CD14-positive monocyte (primary cell): ENCODE measurements at regions not wholly inside any gene's neighbourhood (a gene's known extent, or its start where the extent isn't known, plus 50 kb on each side); places are given as distances from the start of the nearest gene placed in this dataset.

ENCODE experiments used
- DNase-seq, 3 donors: peaks; one replicate each; pipeline ENCODE4 v3.0.0-alpha.2; 2011 to 2022
- H2AFZ ChIP-seq: 2 replicates; pipeline ENCODE4 v1.6.0; 2012; ENCODE audit warnings: mild to moderate bottlenecking, low read depth, low read length, inconsistent platforms; ENCODE audit not compliant: insufficient read depth, poor library complexity, severe bottlenecking
- H3K27ac ChIP-seq, 2 donors: 1 replicate in 1 of 2; 2 replicates in 1 of 2; pipeline ENCODE4 v1.5.1; 2012 to 2013; ENCODE audit warnings: low read length in 2 of 2, control low read depth in 1 of 2, inconsistent platforms in 1 of 2, low read depth in 1 of 2, mild to moderate bottlenecking in 1 of 2
- H3K27me3 ChIP-seq, 2 donors: one replicate each; pipeline versions ENCODE4 v1.6.0 to v1.6.1; 2011 to 2013; ENCODE audit warnings: low read length in 2 of 2; ENCODE audit not compliant: control insufficient read depth in 2 of 2, insufficient read depth in 2 of 2
- H3K36me3 ChIP-seq, 2 donors: replicated peaks in 1 of 2; 1 replicate in 1 of 2; 2 replicates in 1 of 2; pipeline versions ENCODE4 v1.5.1 to v1.6.1; 2012 to 2013; ENCODE audit warnings: low read length in 2 of 2, control low read depth in 1 of 2, inconsistent platforms in 1 of 2, mild to moderate bottlenecking in 1 of 2; ENCODE audit not compliant: insufficient read depth in 2 of 2, control insufficient read depth in 1 of 2
- H3K4me1 ChIP-seq, 2 donors: 1 replicate in 1 of 2; 2 replicates in 1 of 2; pipeline versions ENCODE4 v1.5.1 to v1.6.1; 2012 to 2013; ENCODE audit warnings: low read length in 2 of 2, control low read depth in 1 of 2, inconsistent platforms in 1 of 2, mild to moderate bottlenecking in 1 of 2, moderate library complexity in 1 of 2; ENCODE audit not compliant: insufficient read depth in 2 of 2, control insufficient read depth in 1 of 2
- H3K4me2 ChIP-seq: replicated peaks from 2 replicates; pipeline ENCODE3; 2012; ENCODE audit warnings: low read length, moderate library complexity, mild to moderate bottlenecking; ENCODE audit not compliant: poor library complexity, severe bottlenecking; ENCODE audit errors: extremely low read depth
- H3K4me3 ChIP-seq, 3 experiments: fragments of 200-600 bp in 1 of 3; sonication (generic) in 1 of 3; replicated peaks in 1 of 3; 1 replicate in 2 of 3; 2 replicates in 1 of 3; pipeline ENCODE4 v1.5.1; 2011 to 2013; ENCODE audit warnings: low read length in 3 of 3, mild to moderate bottlenecking in 3 of 3, control low read depth in 2 of 3, low read depth in 2 of 3, inconsistent platforms in 1 of 3, moderate library complexity in 1 of 3
- H3K79me2 ChIP-seq: 2 replicates; pipeline ENCODE4 v1.6.0; 2012; ENCODE audit warnings: mild to moderate bottlenecking, control low read depth, inconsistent platforms, low read length, moderate library complexity; ENCODE audit not compliant: insufficient read depth
- H3K9ac ChIP-seq: 2 replicates; pipeline ENCODE4 v1.6.0; 2017; ENCODE audit warnings: low read length, mild to moderate bottlenecking; ENCODE audit not compliant: insufficient read depth, poor library complexity, severe bottlenecking
- H3K9me3 ChIP-seq, 2 donors: replicated peaks in 1 of 2; 1 replicate in 1 of 2; 2 replicates in 1 of 2; pipeline versions ENCODE4 v1.5.1 to v1.6.1; 2012 to 2013; ENCODE audit warnings: low read length in 2 of 2, control low read depth in 1 of 2; ENCODE audit not compliant: control insufficient read depth in 1 of 2, insufficient read depth in 1 of 2
- H4K20me1 ChIP-seq: 2 replicates; pipeline ENCODE4 v1.6.0; 2012; ENCODE audit warnings: mild to moderate bottlenecking, low read length, control low read depth, moderate library complexity; ENCODE audit not compliant: insufficient read depth
- H3K27ac Mint-ChIP-seq, 7 donors: one replicate each; pipeline ENCODE4 v1.8.0; 2020; ENCODE audit warnings: mild to moderate bottlenecking in 7 of 7, mixed read lengths in 7 of 7, moderate library complexity in 6 of 7, inconsistent platforms in 2 of 7
- H3K27me3 Mint-ChIP-seq, 3 donors: one replicate each; pipeline ENCODE4 v1.8.0; 2021 to 2022; ENCODE audit warnings: low read depth in 3 of 3, mild to moderate bottlenecking in 3 of 3, mixed read lengths in 3 of 3, moderate library complexity in 3 of 3, inconsistent platforms in 1 of 3
- H3K36me3 Mint-ChIP-seq, 2 donors: one replicate each; pipeline ENCODE4 v1.8.0; 2020; ENCODE audit warnings: mixed read lengths in 2 of 2, inconsistent platforms in 1 of 2, mild to moderate bottlenecking in 1 of 2
- H3K4me1 Mint-ChIP-seq: one replicate; pipeline ENCODE4 v1.8.0; 2020; ENCODE audit warnings: mild to moderate bottlenecking, mixed read lengths
- H3K4me3 Mint-ChIP-seq, 2 donors: one replicate each; pipeline ENCODE4 v1.8.0; 2020; ENCODE audit warnings: mild to moderate bottlenecking in 2 of 2, mixed read lengths in 2 of 2, moderate library complexity in 1 of 2
- H3K9me3 Mint-ChIP-seq, 7 donors: one replicate each; pipeline ENCODE4 v1.8.0; 2020 to 2022; ENCODE audit warnings: mixed read lengths in 7 of 7, mild to moderate bottlenecking in 6 of 7, moderate library complexity in 6 of 7, inconsistent platforms in 2 of 7
- WGBS: methylation state at CpG from one replicate; pipeline ENCODE4 v1.1.5; 2013; ENCODE audit warnings: missing lambda C conversion rate; ENCODE audit not compliant: insufficient coverage; 5-methylcytosine and 5-hydroxymethylcytosine counted together
- intact Hi-C, 2 donors: fragments of 100-400 bp; cut with micrococcal nuclease; formaldehyde crosslinking; loops; one replicate each; pipeline versions ENCODE4 v1.15.0 to v1.15.1; 2023
- TF ChIP-seq, protein P1 (sequence below): fragments of 200-600 bp; IDR thresholded peaks from one replicate; pipeline ENCODE4 v1.8.0; 2022; ENCODE audit warnings: antibody characterized with exemption, mild to moderate bottlenecking

DNA sequence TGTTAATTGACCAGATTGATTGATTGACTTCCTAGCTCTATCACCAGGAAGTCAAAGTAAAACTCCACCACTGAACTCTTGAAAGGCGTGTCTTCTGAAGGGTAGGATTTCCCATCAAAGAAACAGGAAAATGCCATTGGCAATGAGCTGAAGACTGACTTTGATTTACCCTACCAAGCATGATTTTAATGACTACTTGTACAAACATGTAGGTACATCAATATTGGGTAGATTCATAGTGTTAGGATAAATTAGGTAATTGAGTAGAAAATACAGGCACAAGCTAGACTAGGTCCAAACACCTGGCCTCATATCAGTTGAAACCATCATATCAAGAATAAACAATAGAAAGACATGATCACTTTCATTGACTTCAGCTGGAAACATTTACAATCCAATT lies 53.2 kb upstream of the ATXN3L start:
- TF ChIP-seq, protein P1, sequence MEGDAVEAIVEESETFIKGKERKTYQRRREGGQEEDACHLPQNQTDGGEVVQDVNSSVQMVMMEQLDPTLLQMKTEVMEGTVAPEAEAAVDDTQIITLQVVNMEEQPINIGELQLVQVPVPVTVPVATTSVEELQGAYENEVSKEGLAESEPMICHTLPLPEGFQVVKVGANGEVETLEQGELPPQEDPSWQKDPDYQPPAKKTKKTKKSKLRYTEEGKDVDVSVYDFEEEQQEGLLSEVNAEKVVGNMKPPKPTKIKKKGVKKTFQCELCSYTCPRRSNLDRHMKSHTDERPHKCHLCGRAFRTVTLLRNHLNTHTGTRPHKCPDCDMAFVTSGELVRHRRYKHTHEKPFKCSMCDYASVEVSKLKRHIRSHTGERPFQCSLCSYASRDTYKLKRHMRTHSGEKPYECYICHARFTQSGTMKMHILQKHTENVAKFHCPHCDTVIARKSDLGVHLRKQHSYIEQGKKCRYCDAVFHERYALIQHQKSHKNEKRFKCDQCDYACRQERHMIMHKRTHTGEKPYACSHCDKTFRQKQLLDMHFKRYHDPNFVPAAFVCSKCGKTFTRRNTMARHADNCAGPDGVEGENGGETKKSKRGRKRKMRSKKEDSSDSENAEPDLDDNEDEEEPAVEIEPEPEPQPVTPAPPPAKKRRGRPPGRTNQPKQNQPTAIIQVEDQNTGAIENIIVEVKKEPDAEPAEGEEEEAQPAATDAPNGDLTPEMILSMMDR = no peak
- Histone ChIP-seq H3K4me2 (no peak overlapping the region), H3K9ac (no peak overlapping the region), H2AFZ (no peak overlapping the region), H3K9me3 (no peaks in the 10 kb centered on the region), H4K20me1 (no peaks in the 10 kb centered on the region), H3K27ac (no peak overlapping the region), H3K79me2 (no peaks in the 10 kb centered on the region), H3K36me3 (no peaks in the 10 kb centered on the region), H3K4me3 (no peak overlapping the region), H3K27me3 (peaks cover 0 to 38% of the 10 kb centered on the region in 2 donors), H3K4me1 (no peaks in the 10 kb centered on the region)
- Mint-ChIP-seq H3K27me3 (peaks cover 0 to 25% (median 0%) of the 10 kb centered on the region in 3 donors), H3K9me3 (peaks cover 0 to 2% (median 0%) of the 10 kb centered on the region in 7 donors), H3K27ac (no peak overlapping the region), H3K36me3 (no peaks in the 10 kb centered on the region), H3K4me1 (no peaks in the 10 kb centered on the region), H3K4me3 (no peak overlapping the region)
- WGBS = no CpG with 5 or more reads among the region's 1 CpG
- intact Hi-C loops = no loop called here
- no peak for DNase-seq

DNA sequence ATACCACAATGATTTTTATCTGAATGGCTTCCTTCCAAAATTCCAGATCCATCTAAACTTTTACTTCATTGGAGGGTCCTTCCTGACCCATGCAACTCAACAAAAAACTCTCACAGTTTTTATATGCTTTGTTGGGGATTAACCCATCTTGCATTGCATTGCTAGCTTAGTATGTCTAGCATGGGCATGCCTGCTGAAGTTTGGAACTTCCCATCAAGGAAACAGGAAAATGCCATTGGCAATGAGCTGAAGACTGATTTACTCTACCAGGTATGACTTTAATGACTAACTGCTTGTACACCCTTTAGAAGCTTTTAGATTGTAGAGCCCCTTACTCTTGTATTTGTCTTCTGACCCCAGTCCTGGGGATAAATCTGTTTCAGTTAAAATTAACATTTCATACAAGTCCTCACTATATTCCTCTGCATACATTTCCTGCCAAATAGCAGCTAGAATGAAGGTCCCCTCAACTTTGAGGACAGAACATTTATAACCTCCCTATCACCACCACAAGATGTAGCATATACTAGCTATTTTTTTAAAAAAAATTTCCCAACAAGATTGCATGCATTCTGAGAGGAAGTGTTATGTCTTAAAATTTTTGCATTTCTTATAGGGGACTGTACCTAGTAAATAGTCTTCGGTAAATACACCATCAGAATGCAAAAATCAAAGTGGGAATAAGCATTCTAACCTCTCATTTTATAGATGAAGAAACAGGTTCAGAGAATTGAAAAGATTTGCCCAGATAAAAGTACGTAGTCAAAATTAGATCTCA lies 52.5 kb upstream of the ATXN3L start:
- WGBS = 100% methylated on average over 1 of the region's 2 CpGs
- no peak overlapping the region for H3K4me3 Mint-ChIP-seq
- H3K9me3 Mint-ChIP-seq = peaks cover 0 to 2% (median 0%) of the 10 kb centered on the region in 7 donors
- H3K4me2 ChIP-seq = no peak overlapping the region
- H2AFZ ChIP-seq = no peak overlapping the region
- no peaks in the 10 kb centered on the region for H3K36me3 ChIP-seq
- no peaks in the 10 kb centered on the region for H3K79me2 ChIP-seq
- H3K36me3 Mint-ChIP-seq = no peaks in the 10 kb centered on the region
- intact Hi-C loops = no loop called here
- H4K20me1 ChIP-seq = no peaks in the 10 kb centered on the region
- H3K4me3 ChIP-seq = no peak overlapping the region
- no peak overlapping the region for H3K27ac Mint-ChIP-seq
- H3K4me1 ChIP-seq = no peaks in the 10 kb centered on the region
- TF ChIP-seq, protein P1 = no peak
- no peak overlapping the region for H3K9ac ChIP-seq
- H3K27ac ChIP-seq = no peak overlapping the region
- H3K4me1 Mint-ChIP-seq = no peaks in the 10 kb centered on the region
- no peaks in the 10 kb centered on the region for H3K9me3 ChIP-seq
- H3K27me3 ChIP-seq = peaks cover 0 to 38% of the 10 kb centered on the region in 2 donors
- peaks cover 0 to 23% (median 1%) of the 10 kb centered on the region in 3 donors for H3K27me3 Mint-ChIP-seq
- no peak for DNase-seq
